ENCODE measurements at regions not wholly inside any gene's neighbourhood (a gene's known extent, or its start where the extent isn't known, plus 50 kb on each side); places are given as distances from the start of the nearest gene placed in this dataset.

DNA sequence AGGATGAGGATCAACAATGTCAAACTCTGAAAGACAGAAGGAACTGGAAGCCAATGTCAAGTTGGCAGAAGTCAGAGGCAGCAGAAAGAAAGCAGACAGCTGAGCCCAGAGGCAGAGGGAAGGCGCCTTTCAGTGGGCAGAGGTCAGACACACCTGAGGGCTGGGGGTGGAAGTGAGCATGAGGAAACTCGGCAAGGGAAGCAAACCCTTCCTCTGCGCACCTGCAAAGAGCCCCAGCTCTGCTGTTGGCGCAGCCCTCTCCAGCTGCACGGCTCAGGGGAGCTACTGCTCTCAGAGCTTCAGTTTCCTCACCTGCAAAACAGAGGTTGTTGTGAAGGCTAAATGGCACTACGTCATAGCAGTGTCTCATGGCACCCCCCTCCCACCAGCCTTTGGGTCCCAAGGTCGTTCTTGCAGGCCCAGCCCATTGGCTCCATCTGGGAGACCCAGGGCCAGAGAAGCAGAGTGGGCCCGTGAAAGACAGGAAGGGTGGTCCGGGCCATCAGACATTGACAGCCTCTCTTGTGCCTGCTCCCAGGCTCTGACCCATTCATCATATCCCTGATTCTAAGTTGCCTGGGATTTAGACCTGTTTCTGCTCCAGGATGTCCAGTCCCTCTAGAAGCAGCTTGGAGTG is 53.3 kb upstream of the SLC6A11 start:
- H3K27me3 ChIP-seq (ENCODE audit: insufficient read depth, low read length), result 0 out of 2 replicates have a peak, but pooled peaks cover 2% of the 10 kb centered on the region
- H3K9ac ChIP-seq (ENCODE audit: low read depth, low read length), result no peak overlapping the region
- no peaks in the 10 kb centered on the region for H3K9me3 ChIP-seq (ENCODE audit: insufficient read depth, low read depth, low read length)
- H3K36me3 ChIP-seq (ENCODE audit: insufficient read depth, low read depth, low read length), result no peaks in the 10 kb centered on the region
- H3K4me3 ChIP-seq (ENCODE audit: low read length), result no peak overlapping the region
- H3K4me1 ChIP-seq (ENCODE audit: insufficient read depth, low read length), result peaks cover 4% of the 10 kb centered on the region; the same call in 1 of the 2 replicates
- H3K27ac ChIP-seq (ENCODE audit: low read length), result no peak overlapping the region

DNA sequence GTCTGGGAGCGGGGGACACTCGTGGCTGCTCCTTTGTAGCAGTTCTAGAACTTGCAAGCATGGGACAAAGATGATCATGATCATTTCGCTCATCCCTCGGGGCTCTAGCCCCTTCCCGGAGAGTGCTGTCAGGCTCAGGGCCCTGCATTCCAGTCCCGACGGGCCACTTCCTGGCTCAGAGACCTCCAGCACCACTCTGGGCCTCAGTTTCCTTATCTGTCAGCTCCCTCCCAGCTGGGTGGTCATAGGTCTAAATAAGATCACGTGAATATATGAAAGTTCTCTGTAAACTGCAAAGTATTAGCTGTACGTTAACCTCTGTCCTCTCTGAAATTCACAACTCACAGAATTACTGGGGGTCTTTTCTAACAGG is 52.8 kb upstream of the SLC6A11 start:
- H3K9ac ChIP-seq (ENCODE audit: low read depth, low read length), result no peak overlapping the region
- H3K9me3 ChIP-seq (ENCODE audit: insufficient read depth, low read depth, low read length), result no peaks in the 10 kb centered on the region
- no peak overlapping the region for H3K4me3 ChIP-seq (ENCODE audit: low read length)
- H3K27me3 ChIP-seq (ENCODE audit: insufficient read depth, low read length), result no peaks in the 10 kb centered on the region
- H3K27ac ChIP-seq (ENCODE audit: low read length), result no peak overlapping the region
- peaks cover 4% of the 10 kb centered on the region; the same call in 1 of the 2 replicates for H3K4me1 ChIP-seq (ENCODE audit: insufficient read depth, low read length)
- no peaks in the 10 kb centered on the region for H3K36me3 ChIP-seq (ENCODE audit: insufficient read depth, low read depth, low read length)

DNA sequence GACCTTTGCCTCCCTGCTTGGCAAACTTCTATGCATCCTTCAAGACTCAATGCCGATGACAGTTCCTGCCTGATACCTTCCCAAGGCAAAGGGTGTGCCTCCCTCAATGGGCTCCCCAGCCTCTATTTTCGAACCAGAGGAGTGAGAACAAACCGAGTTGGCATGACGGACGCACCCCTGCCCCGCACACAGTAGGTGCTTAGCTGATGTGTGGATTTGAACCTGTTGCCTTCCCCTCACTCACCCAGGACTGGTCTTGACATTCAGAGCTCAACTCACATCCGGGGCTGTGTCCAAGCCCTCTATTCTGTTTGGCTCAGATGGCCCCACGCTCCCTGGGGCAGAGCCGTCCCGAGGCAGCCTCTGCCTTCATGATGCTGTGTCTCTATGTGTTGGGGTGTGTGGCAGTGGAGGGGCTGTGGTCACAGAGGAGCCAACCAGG is 52.2 kb upstream of the SLC6A11 start:
- Histone ChIP-seq H3K4me1 (ENCODE audit: insufficient read depth, low read length) (peaks cover 4% of the 10 kb centered on the region; the same call in 1 of the 2 replicates), H3K27ac (ENCODE audit: low read length) (no peak overlapping the region), H3K9me3 (ENCODE audit: insufficient read depth, low read depth, low read length) (no peaks in the 10 kb centered on the region), H3K4me3 (ENCODE audit: low read length) (no peak overlapping the region), H3K27me3 (ENCODE audit: insufficient read depth, low read length) (no peaks in the 10 kb centered on the region), H3K9ac (ENCODE audit: low read depth, low read length) (no peak overlapping the region), H3K36me3 (ENCODE audit: insufficient read depth, low read depth, low read length) (no peaks in the 10 kb centered on the region)

DNA sequence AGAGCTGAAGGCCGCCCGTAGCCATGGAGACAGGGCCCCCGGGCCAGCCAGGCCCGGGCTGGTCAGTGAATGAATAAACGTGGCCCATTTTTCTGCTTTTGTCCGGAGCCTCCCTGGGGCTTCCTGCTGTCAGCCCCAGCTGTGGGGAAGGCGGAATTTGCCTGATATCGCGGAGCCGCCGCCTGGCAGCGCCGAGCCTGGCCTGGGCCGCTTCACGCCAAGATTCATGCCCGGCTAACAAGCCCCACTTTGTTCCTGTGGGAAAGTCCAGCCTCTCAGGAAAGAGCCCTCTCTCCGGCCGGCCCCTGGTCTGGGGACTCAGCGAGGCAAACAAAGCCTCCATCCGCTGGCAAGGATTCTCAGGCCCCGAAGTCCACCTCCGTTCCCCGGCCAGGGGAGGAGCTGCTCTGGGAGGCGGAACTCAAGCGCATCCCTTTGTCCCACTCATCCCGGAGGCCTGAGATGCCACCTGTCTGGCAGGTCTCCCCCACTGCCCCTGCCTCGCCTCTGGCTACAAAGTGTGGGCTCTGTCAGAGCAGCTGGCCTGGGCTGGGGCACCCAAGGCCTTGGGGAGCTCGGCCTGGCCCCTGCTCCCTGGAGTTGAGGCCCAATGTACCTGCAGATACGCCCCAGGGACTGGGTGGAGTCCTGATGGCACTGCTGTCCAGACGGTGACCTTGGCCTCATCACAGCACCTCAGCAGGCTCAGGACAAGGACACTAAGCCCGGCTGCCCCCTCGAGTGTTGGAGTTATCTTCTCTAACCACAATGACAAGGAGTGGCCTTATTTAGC is 51.6 kb upstream of the SLC6A11 start:
- Histone ChIP-seq H3K36me3 (ENCODE audit: insufficient read depth, low read depth, low read length) (no peaks in the 10 kb centered on the region), H3K9ac (ENCODE audit: low read depth, low read length) (no peak overlapping the region), H3K27ac (ENCODE audit: low read length) (no peak overlapping the region), H3K4me3 (ENCODE audit: low read length) (no peak overlapping the region), H3K27me3 (ENCODE audit: insufficient read depth, low read length) (no peaks in the 10 kb centered on the region), H3K4me1 (ENCODE audit: insufficient read depth, low read length) (peaks cover 4% of the 10 kb centered on the region; the same call in 1 of the 2 replicates), H3K9me3 (ENCODE audit: insufficient read depth, low read depth, low read length) (no peaks in the 10 kb centered on the region)

GRCh38 chr3:10766049-10766705 is 49.9 kb upstream of the SLC6A11 start:
- Histone ChIP-seq H3K36me3 (ENCODE audit: insufficient read depth, low read depth, low read length) (no peaks in the 10 kb centered on the region), H3K4me1 (ENCODE audit: insufficient read depth, low read length) (peaks cover 3% of the 10 kb centered on the region; the same call in 1 of the 2 replicates), H3K4me3 (ENCODE audit: low read length) (no peak overlapping the region), H3K27me3 (ENCODE audit: insufficient read depth, low read length) (no peaks in the 10 kb centered on the region), H3K27ac (ENCODE audit: low read length) (no peak overlapping the region), H3K9me3 (ENCODE audit: insufficient read depth, low read depth, low read length) (no peaks in the 10 kb centered on the region), H3K9ac (ENCODE audit: low read depth, low read length) (no peak overlapping the region)
